Skin epidermis (tissue), 12 donors: ENCODE measurements at regions not wholly inside any gene's neighbourhood (a gene's known extent, or its start where the extent isn't known, plus 50 kb on each side); places are given as distances from the start of the nearest gene placed in this dataset.
"Not testable (repeated sequence)": the region's sequence is repeated elsewhere in the genome, so short reads cannot be mapped to it uniquely, and the experiment has no call there.

ENCODE experiments used
- H3K27ac ChIP-seq, 21 experiments: fragments of 200-600 bp; sonication (generic) in 11 of 21; one replicate each; pipeline ENCODE4 v1.5.0; 2020; ENCODE audit warnings: mild to moderate bottlenecking in 3 of 21, inconsistent platforms in 2 of 21, moderate library complexity in 2 of 21
- H3K4me3 ChIP-seq, 7 experiments: fragments of 200-600 bp; sonication (generic) in 2 of 7; one replicate each; pipeline ENCODE4 v1.5.0; 2020; ENCODE audit warnings: inconsistent platforms in 2 of 7, mild to moderate bottlenecking in 2 of 7, moderate library complexity in 1 of 7

GRCh38 chr10:47646686-47647273 is 116.6 kb downstream of the SYT15B start:
- H3K27ac ChIP-seq, H3K4me3 ChIP-seq: not testable (repeated sequence)

- H3K27ac ChIP-seq, H3K4me3 ChIP-seq: not testable (repeated sequence)
Observed at GRCh38 chr10:47626975-47627374, 103.5 kb upstream of the AGAP9 start.

GRCh38 chr10:47622719-47623118 is 99.3 kb upstream of the AGAP9 start:
- H3K4me3 ChIP-seq, H3K27ac ChIP-seq: not testable (repeated sequence)

- H3K4me3 ChIP-seq, H3K27ac ChIP-seq: not testable (repeated sequence)
Observed at GRCh38 chr10:47619300-47620012, 96.0 kb upstream of the AGAP9 start.

GRCh38 chr10:47609311-47609710 is 85.9 kb upstream of the AGAP9 start:
- not testable (repeated sequence) for H3K27ac ChIP-seq, H3K4me3 ChIP-seq

- H3K27ac ChIP-seq, H3K4me3 ChIP-seq: not testable (repeated sequence)
Observed at GRCh38 chr10:47605791-47606773, 82.6 kb upstream of the AGAP9 start.

- H3K27ac ChIP-seq, H3K4me3 ChIP-seq: not testable (repeated sequence)
Observed at GRCh38 chr10:47600604-47601003, 77.2 kb upstream of the AGAP9 start.

- not testable (repeated sequence) for H3K4me3 ChIP-seq, H3K27ac ChIP-seq
Observed at GRCh38 chr10:47600127-47600526, 76.7 kb upstream of the AGAP9 start.

- not testable (repeated sequence) for H3K27ac ChIP-seq, H3K4me3 ChIP-seq
Observed at GRCh38 chr10:47599657-47600056, 76.2 kb upstream of the AGAP9 start.

- H3K4me3 ChIP-seq, H3K27ac ChIP-seq: not testable (repeated sequence)
Observed at GRCh38 chr10:47593805-47594204, 70.4 kb upstream of the AGAP9 start.

- H3K4me3 ChIP-seq, H3K27ac ChIP-seq: not testable (repeated sequence)
Observed at GRCh38 chr10:47593129-47593528, 69.7 kb upstream of the AGAP9 start.

- not testable (repeated sequence) for H3K4me3 ChIP-seq
Observed at GRCh38 chr10:47590956-47591355, 67.5 kb upstream of the AGAP9 start.

GRCh38 chr10:47590534-47590933 is 67.1 kb upstream of the AGAP9 start:
- H3K27ac ChIP-seq, H3K4me3 ChIP-seq: not testable (repeated sequence)

More at GRCh38 chr10:47590956-47591355, 67.5 kb upstream of the AGAP9 start:
- not testable (repeated sequence) for H3K27ac ChIP-seq

GRCh38 chr10:47582051-47582450 is 58.6 kb upstream of the AGAP9 start:
- H3K4me3 ChIP-seq, H3K27ac ChIP-seq: not testable (repeated sequence)

- H3K4me3 ChIP-seq, H3K27ac ChIP-seq: not testable (repeated sequence)
Observed at GRCh38 chr10:47580063-47580462, 56.6 kb upstream of the AGAP9 start.

- not testable (repeated sequence) for H3K27ac ChIP-seq, H3K4me3 ChIP-seq
Observed at GRCh38 chr10:47578547-47578946, 55.1 kb upstream of the AGAP9 start.
